Cardiac muscle cell (in vitro differentiated cells and primary cell): ENCODE measurements at regions not wholly inside any gene's neighbourhood (a gene's known extent, or its start where the extent isn't known, plus 50 kb on each side); places are given as distances from the start of the nearest gene placed in this dataset.

Experiments
- DNase-seq, 2 donors: peaks; one replicate each; pipeline versions ENCODE4 v3.0.0 to v3.0.0-alpha.2; 2010 to 2017; ENCODE audit warnings: low read depth in 1 of 2, low spot score in 1 of 2
- H3K27ac ChIP-seq: fragments of 200-600 bp; sonication (generic); 2 replicates; pipeline ENCODE4 v1.5.1; 2016
- H3K27me3 ChIP-seq: fragments of 200-600 bp; sonication (generic); 2 replicates; pipeline ENCODE4 v1.6.0; 2016; ENCODE audit warnings: control low read depth
- H3K36me3 ChIP-seq: fragments of 200-600 bp; sonication (generic); 2 replicates; pipeline ENCODE4 v1.5.1; 2016; ENCODE audit warnings: control low read depth
- H3K4me1 ChIP-seq: fragments of 200-600 bp; sonication (generic); 2 replicates; pipeline ENCODE4 v1.8.1; 2017; ENCODE audit warnings: low read depth, mild to moderate bottlenecking, mixed run types
- H3K4me3 ChIP-seq: fragments of 200-600 bp; sonication (generic); 2 replicates; pipeline ENCODE4 v1.5.1; 2016; ENCODE audit warnings: mild to moderate bottlenecking
- H3K9me3 ChIP-seq: fragments of 200-600 bp; sonication (generic); 2 replicates; pipeline ENCODE4 v1.5.1; 2017; ENCODE audit warnings: low read depth, mild to moderate bottlenecking, control low read depth
- CTCF ChIP-seq: IDR thresholded peaks from 2 replicates; pipeline ENCODE4 v1.5.1; 2012; ENCODE audit warnings: low read depth, mild to moderate bottlenecking, low read length

DNA sequence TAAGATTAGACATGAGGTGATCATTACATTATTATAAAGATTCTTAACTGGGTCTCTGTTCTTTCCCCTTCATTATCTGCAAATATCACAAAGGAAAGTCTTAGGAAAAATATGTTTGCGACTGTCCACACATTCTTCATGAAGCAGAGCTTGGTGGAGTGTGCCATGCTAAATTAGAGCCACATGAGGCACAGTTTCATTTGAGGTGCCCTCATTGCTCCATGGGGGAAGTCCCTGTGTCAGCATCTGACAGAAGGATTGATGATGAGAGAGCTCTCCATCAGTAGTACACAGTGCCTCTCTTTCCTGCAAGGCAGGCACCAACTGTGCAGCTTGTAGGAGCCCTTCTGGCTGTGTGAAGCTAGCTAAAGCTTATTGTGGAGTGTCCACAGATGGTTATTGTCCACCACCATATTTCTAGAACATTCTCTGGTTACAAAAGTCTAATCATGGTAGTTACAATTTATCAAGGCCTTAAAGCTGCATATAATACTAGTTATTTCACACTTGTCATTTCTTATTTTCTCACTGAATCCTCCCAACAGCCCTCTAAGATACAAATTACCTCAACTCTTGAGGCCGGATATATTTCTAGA lies 63.9 kb downstream of the C9orf152 start:
- peak overlapping the region; percentile 54 for H3K27ac ChIP-seq
- peak in 1 of 2 donors; percentile 27 for DNase-seq
- H3K36me3 ChIP-seq, result peaks cover 3% of the 10 kb centered on the region
- no peak for TF ChIP-seq CTCF
- H3K9me3 ChIP-seq, result no peaks in the 10 kb centered on the region
- H3K27me3 ChIP-seq, result no peaks in the 10 kb centered on the region
- peaks cover 26% of the 10 kb centered on the region for H3K4me1 ChIP-seq
- H3K4me3 ChIP-seq, result no peak overlapping the region

DNA sequence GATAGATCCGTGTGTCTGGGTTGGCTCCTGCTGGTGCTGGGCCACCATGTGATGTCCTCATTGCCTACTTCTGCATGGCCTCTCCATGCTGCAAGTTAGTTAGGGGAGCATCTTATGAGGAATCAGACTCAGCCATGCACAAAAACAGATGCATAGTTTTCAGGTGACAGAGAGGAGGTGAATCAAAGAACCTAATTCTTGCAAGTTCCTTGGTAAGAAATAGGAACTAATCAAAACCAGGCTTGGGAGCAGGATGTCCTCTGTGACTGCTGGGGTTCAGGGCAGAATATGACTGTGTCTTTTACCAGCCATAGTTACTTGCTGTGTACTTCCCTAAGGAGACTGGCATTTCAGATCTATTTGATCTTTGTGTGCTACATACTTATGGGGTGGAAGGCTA lies 61.6 kb downstream of the C9orf152 start:
- no peak for DNase-seq
- Histone ChIP-seq H3K4me1 (peaks cover 26% of the 10 kb centered on the region), H3K9me3 (no peaks in the 10 kb centered on the region), H3K27me3 (no peaks in the 10 kb centered on the region), H3K36me3 (no peaks in the 10 kb centered on the region), H3K4me3 (no peak overlapping the region), H3K27ac (no peak overlapping the region)
- no peak for TF ChIP-seq CTCF

DNA sequence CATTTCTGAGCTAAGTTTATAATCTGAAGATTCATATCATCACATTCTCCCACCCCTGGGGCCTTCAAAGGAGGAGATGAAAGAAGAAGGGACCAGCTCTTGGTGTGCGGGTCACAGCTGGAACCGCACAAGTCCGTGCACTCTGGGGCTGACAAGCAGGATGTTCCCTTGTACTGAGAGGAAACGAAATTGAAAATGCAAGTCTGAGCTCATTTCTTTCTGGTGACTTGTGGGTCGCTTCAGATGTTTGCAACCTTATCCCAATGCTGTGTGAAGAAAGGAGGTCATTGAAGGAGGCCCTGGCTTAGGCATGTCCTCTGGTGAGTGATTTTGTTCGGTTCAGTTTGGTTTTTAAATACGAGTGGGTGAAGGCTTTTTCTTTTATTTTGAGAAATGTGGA lies 59.6 kb downstream of the C9orf152 start:
- H3K4me1 ChIP-seq, result peaks cover 13% of the 10 kb centered on the region
- no peak overlapping the region for H3K27ac ChIP-seq
- no peaks in the 10 kb centered on the region for H3K27me3 ChIP-seq
- no peak for TF ChIP-seq CTCF
- no peaks in the 10 kb centered on the region for H3K36me3 ChIP-seq
- no peaks in the 10 kb centered on the region for H3K9me3 ChIP-seq
- no peak overlapping the region for H3K4me3 ChIP-seq
- DNase-seq, result no peak

DNA sequence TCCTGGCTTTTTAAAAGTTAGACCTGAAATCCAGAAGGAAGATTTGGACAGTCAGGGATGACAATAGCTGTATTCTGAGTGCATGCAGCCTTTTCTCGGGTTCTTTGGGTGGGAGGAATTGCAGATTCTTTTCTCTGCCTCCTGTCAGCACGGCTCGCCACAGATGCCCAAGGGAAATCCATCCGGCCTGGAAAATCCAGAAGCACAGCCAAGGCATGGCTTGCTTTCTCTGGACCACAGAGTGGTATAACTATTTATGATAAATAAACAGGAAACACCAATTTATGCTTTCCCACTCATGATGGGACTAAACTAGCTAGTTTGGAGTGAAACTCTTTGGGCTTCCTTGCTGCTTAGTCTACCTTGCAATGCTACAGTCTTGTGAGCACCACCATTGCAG lies 59.1 kb downstream of the C9orf152 start:
- Histone ChIP-seq H3K4me1 (peaks cover 8% of the 10 kb centered on the region), H3K27me3 (no peaks in the 10 kb centered on the region), H3K27ac (no peak overlapping the region), H3K36me3 (no peaks in the 10 kb centered on the region), H3K4me3 (no peak overlapping the region), H3K9me3 (no peaks in the 10 kb centered on the region)
- DNase-seq, result peak in 1 of 2 donors; percentile 79
- TF ChIP-seq CTCF, result no peak
